K562 (cell line): ENCODE measurements at regions not wholly inside any gene's neighbourhood (a gene's known extent, or its start where the extent isn't known, plus 50 kb on each side); places are given as distances from the start of the nearest gene placed in this dataset.

Source experiments
- CEBPB ChIP-seq: fragments of 450-650 bp; IDR thresholded peaks from 2 replicates; pipeline ENCODE4 v1.6.1; 2016; ENCODE audit warnings: missing genetic modification characterization, missing compliant biosample characterization
- ELF1 ChIP-seq: fragments of 200-800 bp; sonication (Bioruptor generic); IDR thresholded peaks from 2 replicates; pipeline ENCODE4 v1.6.1; 2016; ENCODE audit warnings: missing genetic modification characterization, missing compliant biosample characterization
- HDAC1 ChIP-seq, 2 experiments: fragments of 450-650 bp; IDR thresholded peaks; 2 replicates each; pipeline ENCODE4 v1.6.1; 2016 to 2017; ENCODE audit warnings: inconsistent platforms in 1 of 2, mild to moderate bottlenecking in 1 of 2, moderate library complexity in 1 of 2
- HMGXB4 ChIP-seq: sonication (generic); formaldehyde crosslinking; IDR thresholded peaks from 2 replicates; pipeline ENCODE4 v1.8.1; 2023; ENCODE audit warnings: mild to moderate bottlenecking, missing genetic modification reagents
- KAT7 ChIP-seq: sonication (generic); formaldehyde crosslinking; IDR thresholded peaks from 2 replicates; pipeline ENCODE4 v1.8.0; 2022; ENCODE audit warnings: missing genetic modification reagents, mild to moderate bottlenecking, borderline replicate concordance
- MLX ChIP-seq, 2 experiments: fragments of 450-650 bp in 1 of 2; sonication (generic) in 1 of 2; formaldehyde crosslinking; conservative IDR thresholded peaks; 2 replicates each; pipeline versions ENCODE4 v1.4.0 to v1.8.1; 2020 to 2022; ENCODE audit warnings: mild to moderate bottlenecking in 1 of 2, missing genetic modification reagents in 1 of 2
- MYC ChIP-seq, 2 experiments: fragments of 250-450 bp in 1 of 2; sonication (Bioruptor Pico) in 1 of 2; IDR thresholded peaks; 2 replicates each; pipeline versions ENCODE4 v1.5.1 to v1.6.1; 2012 to 2021; ENCODE audit warnings: low read depth in 2 of 2, borderline replicate concordance in 1 of 2, improper control_type of control experiment in 1 of 2, low read length in 1 of 2, mild to moderate bottlenecking in 1 of 2, moderate library complexity in 1 of 2
- POLR2A ChIP-seq: fragments of 450-650 bp; conservative IDR thresholded peaks from 2 replicates; pipeline ENCODE4 v1.6.1; 2016
- PREB ChIP-seq: sonication (generic); formaldehyde crosslinking; IDR thresholded peaks from 2 replicates; pipeline ENCODE4 v1.8.1; 2023; ENCODE audit warnings: mild to moderate bottlenecking, missing genetic modification reagents
- SMARCA5 ChIP-seq: fragments of 450-650 bp; IDR thresholded peaks from 2 replicates; pipeline ENCODE4 v1.6.1; 2016
- TF ChIP-seq, protein P1 (sequence below), 3 experiments: IDR thresholded peaks in 2 of 3; conservative IDR thresholded peaks in 1 of 3; 2 replicates each; pipeline ENCODE4 v1.5.1; 2011 to 2012; ENCODE audit warnings: low read length in 3 of 3, mild to moderate bottlenecking in 3 of 3, control low read depth in 2 of 3, improper control_type of control experiment in 1 of 3, inconsistent platforms in 1 of 3, low read depth in 1 of 3, mixed read lengths in 1 of 3, moderate library complexity in 1 of 3; ENCODE audit not compliant: insufficient read depth in 2 of 3

DNA sequence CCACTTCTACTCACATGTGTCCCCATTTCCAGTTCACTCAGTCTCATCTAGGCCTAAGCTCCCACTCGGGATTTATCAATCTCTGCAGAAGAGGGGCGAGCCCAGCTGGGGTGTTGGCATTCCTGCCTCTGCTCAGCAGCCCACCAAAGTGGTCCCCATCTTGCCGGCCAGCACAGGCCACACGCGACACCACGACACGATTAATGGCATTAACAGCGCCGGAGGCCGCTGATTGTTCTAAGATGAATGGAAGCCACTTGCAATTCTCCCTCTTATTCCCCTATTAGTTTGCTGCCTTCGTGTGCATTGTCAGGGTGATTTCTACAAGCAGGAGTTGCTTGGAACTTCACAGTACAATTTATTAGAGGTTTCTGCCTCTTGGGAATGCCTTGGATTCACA, 477.3 kb downstream of the SHQ1 start:
- TF ChIP-seq CEBPB (tag) (no peak), MLX (CRISPR knock-in tag; conservative IDR thresholded peaks at IDR 0.05) (no peak), HDAC1 (IDR thresholded peaks at IDR 0.05) (no peak), POLR2A (no peak), ELF1 (tag) (no peak), KAT7 (CRISPR knock-in tag) (no peak), HMGXB4 (no peak), SMARCA5 (no peak), MYC (IDR thresholded peaks at IDR 0.05; ENCODE audit: low read depth, low read length) (no peak), MYC (CRISPR knock-in tag; IDR thresholded peaks at IDR 0.05; ENCODE audit: borderline replicate concordance, low read depth) (no peak), PREB (no peak)
- TF ChIP-seq, protein P1, sequence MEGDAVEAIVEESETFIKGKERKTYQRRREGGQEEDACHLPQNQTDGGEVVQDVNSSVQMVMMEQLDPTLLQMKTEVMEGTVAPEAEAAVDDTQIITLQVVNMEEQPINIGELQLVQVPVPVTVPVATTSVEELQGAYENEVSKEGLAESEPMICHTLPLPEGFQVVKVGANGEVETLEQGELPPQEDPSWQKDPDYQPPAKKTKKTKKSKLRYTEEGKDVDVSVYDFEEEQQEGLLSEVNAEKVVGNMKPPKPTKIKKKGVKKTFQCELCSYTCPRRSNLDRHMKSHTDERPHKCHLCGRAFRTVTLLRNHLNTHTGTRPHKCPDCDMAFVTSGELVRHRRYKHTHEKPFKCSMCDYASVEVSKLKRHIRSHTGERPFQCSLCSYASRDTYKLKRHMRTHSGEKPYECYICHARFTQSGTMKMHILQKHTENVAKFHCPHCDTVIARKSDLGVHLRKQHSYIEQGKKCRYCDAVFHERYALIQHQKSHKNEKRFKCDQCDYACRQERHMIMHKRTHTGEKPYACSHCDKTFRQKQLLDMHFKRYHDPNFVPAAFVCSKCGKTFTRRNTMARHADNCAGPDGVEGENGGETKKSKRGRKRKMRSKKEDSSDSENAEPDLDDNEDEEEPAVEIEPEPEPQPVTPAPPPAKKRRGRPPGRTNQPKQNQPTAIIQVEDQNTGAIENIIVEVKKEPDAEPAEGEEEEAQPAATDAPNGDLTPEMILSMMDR (IDR thresholded peaks at IDR 0.05 in 2 of 3, conservative IDR thresholded peaks at IDR 0.05 in 1 of 3; ENCODE audit: insufficient read depth in 2 of 3, low read depth in 1 of 3, low read length in 3 of 3) = no peak
